Mesenchymal stem cell (in vitro differentiated cells and primary cell): ENCODE measurements at regions not wholly inside any gene's neighbourhood (a gene's known extent, or its start where the extent isn't known, plus 50 kb on each side); places are given as distances from the start of the nearest gene placed in this dataset.

Experiments used
- DNase-seq: peaks from one replicate; pipeline ENCODE4 v3.0.0-alpha.2; 2013
- H2AFZ ChIP-seq: one replicate; pipeline ENCODE4 v1.6.1; 2013; ENCODE audit warnings: low read depth, mild to moderate bottlenecking, control low read depth, inconsistent platforms, low read length, moderate library complexity
- H2AK5ac ChIP-seq: 2 replicates; pipeline ENCODE4 v1.6.1; 2013; ENCODE audit warnings: low read length, moderate library complexity, mild to moderate bottlenecking, inconsistent platforms; ENCODE audit not compliant: severe bottlenecking
- H2BK120ac ChIP-seq: one replicate; pipeline ENCODE4 v1.6.1; 2013; ENCODE audit warnings: low read depth, mild to moderate bottlenecking, inconsistent platforms, low read length, moderate library complexity
- H2BK12ac ChIP-seq, 2 experiments: one replicate each; pipeline ENCODE4 v1.6.1; 2013; ENCODE audit warnings: inconsistent platforms in 2 of 2, low read length in 2 of 2, mild to moderate bottlenecking in 2 of 2, moderate library complexity in 2 of 2, control low read depth in 1 of 2
- H2BK15ac ChIP-seq: one replicate; pipeline ENCODE4 v1.6.1; 2013; ENCODE audit warnings: mild to moderate bottlenecking, low read depth, inconsistent platforms; ENCODE audit not compliant: poor library complexity, severe bottlenecking
- H2BK5ac ChIP-seq: 2 replicates; pipeline ENCODE4 v1.6.1; 2013; ENCODE audit warnings: low read depth, mild to moderate bottlenecking, low read length, control low read depth, inconsistent platforms; ENCODE audit not compliant: poor library complexity, severe bottlenecking
- H3K14ac ChIP-seq, 2 experiments: one replicate each; pipeline ENCODE4 v1.6.1; 2013; ENCODE audit warnings: inconsistent platforms in 2 of 2, low read length in 2 of 2, control low read depth in 1 of 2, mild to moderate bottlenecking in 1 of 2, moderate library complexity in 1 of 2
- H3K18ac ChIP-seq, 2 experiments: one replicate each; pipeline ENCODE4 v1.6.1; 2013; ENCODE audit warnings: inconsistent platforms in 2 of 2, low read length in 2 of 2, control low read depth in 1 of 2, low read depth in 1 of 2, mild to moderate bottlenecking in 1 of 2
- H3K23ac ChIP-seq, 2 experiments: one replicate each; pipeline ENCODE4 v1.6.1; 2013; ENCODE audit warnings: inconsistent platforms in 2 of 2, low read length in 2 of 2, mild to moderate bottlenecking in 2 of 2, moderate library complexity in 2 of 2, control low read depth in 1 of 2
- H3K27ac ChIP-seq: 2 replicates; pipeline ENCODE4 v1.5.1; 2013; ENCODE audit warnings: mild to moderate bottlenecking, moderate library complexity, low read length, control low read depth, inconsistent platforms; ENCODE audit not compliant: poor library complexity, severe bottlenecking
- H3K27me3 ChIP-seq, 2 experiments: 2 replicates each; pipeline versions ENCODE4 v1.6.1 to v1.7.0; 2013; ENCODE audit warnings: low read length in 2 of 2, mild to moderate bottlenecking in 2 of 2, moderate library complexity in 2 of 2, control low read depth in 1 of 2, inconsistent platforms in 1 of 2; ENCODE audit not compliant: control insufficient read depth in 1 of 2, insufficient read depth in 1 of 2
- H3K36me3 ChIP-seq, 2 experiments: 2 replicates each; pipeline versions ENCODE4 v1.6.1 to v1.7.0; 2013; ENCODE audit warnings: low read length in 2 of 2, control low read depth in 1 of 2, inconsistent platforms in 1 of 2, low read depth in 1 of 2, mild to moderate bottlenecking in 1 of 2; ENCODE audit not compliant: insufficient read depth in 2 of 2, control insufficient read depth in 1 of 2
- H3K4ac ChIP-seq, 2 experiments: one replicate each; pipeline ENCODE4 v1.6.1; 2013; ENCODE audit warnings: inconsistent platforms in 2 of 2, low read length in 2 of 2, mild to moderate bottlenecking in 2 of 2, moderate library complexity in 2 of 2, control low read depth in 1 of 2, low read depth in 1 of 2
- H3K4me1 ChIP-seq: 2 replicates; pipeline ENCODE4 v1.6.1; 2013; ENCODE audit warnings: low read depth, low read length, control low read depth; ENCODE audit not compliant: control insufficient read depth, insufficient read depth
- H3K4me2 ChIP-seq: 2 replicates; pipeline ENCODE4 v1.6.1; 2013; ENCODE audit warnings: low read length, mild to moderate bottlenecking, inconsistent platforms; ENCODE audit not compliant: poor library complexity, severe bottlenecking
- H3K4me3 ChIP-seq, 2 experiments: 2 replicates each; pipeline versions ENCODE4 v1.5.1 to v1.7.0; 2013; ENCODE audit warnings: low read length in 2 of 2, mild to moderate bottlenecking in 2 of 2, control low read depth in 1 of 2, low read depth in 1 of 2; ENCODE audit not compliant: insufficient read depth in 1 of 2
- H3K79me1 ChIP-seq: replicated peaks from 2 replicates; pipeline ENCODE4 v1.6.1; 2013; ENCODE audit warnings: mild to moderate bottlenecking, control low read depth, low read length, inconsistent platforms; ENCODE audit not compliant: poor library complexity, severe bottlenecking
- H3K9ac ChIP-seq: 2 replicates; pipeline ENCODE4 v1.7.0; 2013; ENCODE audit warnings: mild to moderate bottlenecking, low read length, moderate library complexity
- H3K9me3 ChIP-seq: 2 replicates; pipeline ENCODE4 v1.7.0; 2013; ENCODE audit warnings: mild to moderate bottlenecking, low read length; ENCODE audit not compliant: control insufficient read depth
- H4K8ac ChIP-seq: one replicate; pipeline ENCODE4 v1.6.1; 2013; ENCODE audit warnings: inconsistent platforms, mild to moderate bottlenecking, low read length, moderate library complexity
- H4K91ac ChIP-seq: one replicate; pipeline ENCODE4 v1.6.1; 2013; ENCODE audit warnings: mild to moderate bottlenecking, low read length, inconsistent platforms
- WGBS: methylation state at CpG from one replicate; pipeline ENCODE4 v1.1.7; 2013; ENCODE audit warnings: mixed read lengths; 5-methylcytosine and 5-hydroxymethylcytosine counted together

DNA sequence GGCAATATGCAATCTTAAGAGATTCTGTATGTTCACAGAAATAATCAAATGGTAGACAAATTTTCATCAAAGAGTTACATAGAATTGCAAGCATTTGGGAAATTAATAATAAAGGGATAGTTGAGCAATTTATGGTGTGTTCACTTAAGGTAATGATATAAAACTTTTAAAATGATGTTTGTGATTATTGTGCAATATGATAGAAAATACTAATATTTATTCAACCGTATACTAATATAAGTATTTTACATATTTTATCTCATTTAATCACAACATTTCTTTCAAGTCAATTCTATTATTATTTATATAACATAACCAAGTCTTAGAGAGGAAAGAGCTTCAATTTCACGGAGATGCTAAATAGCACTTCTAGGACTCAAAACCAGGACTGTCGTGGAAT is 716.8 kb upstream of the MIR17HG start:
- H3K23ac ChIP-seq: no peak overlapping the region
- H2BK120ac ChIP-seq: no peak overlapping the region
- no peak overlapping the region for H2BK5ac ChIP-seq
- H3K9me3 ChIP-seq: no peaks in the 10 kb centered on the region
- no peak overlapping the region for H4K8ac ChIP-seq
- no peak overlapping the region for H2BK15ac ChIP-seq
- no peak overlapping the region for H4K91ac ChIP-seq
- H3K27me3 ChIP-seq: no peaks in the 10 kb centered on the region
- WGBS: 100% methylated on average over 2 of the region's 3 CpGs
- DNase-seq: no peak
- no peak overlapping the region for H3K4ac ChIP-seq
- no peaks in the 10 kb centered on the region for H3K4me1 ChIP-seq
- H2BK12ac ChIP-seq: no peak overlapping the region
- H2AK5ac ChIP-seq: no peak overlapping the region
- no peaks in the 10 kb centered on the region for H3K79me1 ChIP-seq
- H3K18ac ChIP-seq: no peak overlapping the region
- no peak overlapping the region for H3K27ac ChIP-seq
- H3K4me2 ChIP-seq: no peak overlapping the region
- no peak overlapping the region for H2AFZ ChIP-seq
- no peak overlapping the region for H3K9ac ChIP-seq
- no peaks in the 10 kb centered on the region for H3K36me3 ChIP-seq
- no peak overlapping the region for H3K14ac ChIP-seq
- no peak overlapping the region for H3K4me3 ChIP-seq

DNA sequence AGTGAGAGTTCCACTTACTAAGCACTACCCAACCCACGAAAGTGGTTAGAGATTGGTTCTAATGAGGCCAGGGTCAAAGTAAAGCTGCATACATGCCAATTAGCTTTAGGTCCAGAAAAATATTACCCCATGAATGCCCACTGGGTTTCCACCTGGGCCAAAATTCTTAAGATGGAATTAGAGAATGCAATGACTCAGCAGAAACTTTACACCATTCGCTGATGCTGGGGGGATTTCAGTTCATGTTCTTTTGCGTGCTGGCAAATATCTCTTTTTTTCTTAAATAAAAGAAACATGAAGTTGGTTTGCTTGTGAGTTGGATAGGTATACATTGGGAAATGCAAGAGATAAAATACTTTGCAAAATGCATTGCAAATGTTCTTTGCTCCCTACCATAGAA is 715.3 kb upstream of the MIR17HG start:
- Histone ChIP-seq H3K4ac (no peak overlapping the region), H3K27ac (no peak overlapping the region), H3K4me2 (no peak overlapping the region), H4K8ac (no peak overlapping the region), H3K36me3 (no peaks in the 10 kb centered on the region), H3K9me3 (no peaks in the 10 kb centered on the region), H2AK5ac (no peak overlapping the region), H2AFZ (no peak overlapping the region), H3K27me3 (no peaks in the 10 kb centered on the region), H3K4me3 (no peak overlapping the region), H3K18ac (no peak overlapping the region), H3K4me1 (no peaks in the 10 kb centered on the region), H3K23ac (no peak overlapping the region), H4K91ac (no peak overlapping the region), H2BK120ac (no peak overlapping the region), H3K79me1 (no peaks in the 10 kb centered on the region), H3K9ac (no peak overlapping the region), H2BK5ac (no peak overlapping the region), H2BK12ac (no peak overlapping the region), H2BK15ac (no peak overlapping the region), H3K14ac (no peak overlapping the region)
- no peak for DNase-seq
- 96% methylated on average over 3 of the region's 3 CpGs for WGBS

GRCh38 chr13:90633849-90634248 is 713.6 kb upstream of the MIR17HG start:
- H3K23ac ChIP-seq: no peak overlapping the region
- H3K36me3 ChIP-seq: no peaks in the 10 kb centered on the region
- H4K91ac ChIP-seq: no peak overlapping the region
- no peak overlapping the region for H2BK12ac ChIP-seq
- no peaks in the 10 kb centered on the region for H3K79me1 ChIP-seq
- DNase-seq: no peak
- H2BK15ac ChIP-seq: no peak overlapping the region
- no peaks in the 10 kb centered on the region for H3K27me3 ChIP-seq
- no peak overlapping the region for H3K18ac ChIP-seq
- no peak overlapping the region for H3K4me3 ChIP-seq
- H2AFZ ChIP-seq: no peak overlapping the region
- no peak overlapping the region for H3K14ac ChIP-seq
- no peaks in the 10 kb centered on the region for H3K4me1 ChIP-seq
- no peak overlapping the region for H3K27ac ChIP-seq
- H2BK120ac ChIP-seq: no peak overlapping the region
- H3K4ac ChIP-seq: no peak overlapping the region
- H2AK5ac ChIP-seq: no peak overlapping the region
- H3K9me3 ChIP-seq: no peaks in the 10 kb centered on the region
- H4K8ac ChIP-seq: no peak overlapping the region
- no peak overlapping the region for H3K4me2 ChIP-seq
- no peak overlapping the region for H3K9ac ChIP-seq
- H2BK5ac ChIP-seq: no peak overlapping the region

DNA sequence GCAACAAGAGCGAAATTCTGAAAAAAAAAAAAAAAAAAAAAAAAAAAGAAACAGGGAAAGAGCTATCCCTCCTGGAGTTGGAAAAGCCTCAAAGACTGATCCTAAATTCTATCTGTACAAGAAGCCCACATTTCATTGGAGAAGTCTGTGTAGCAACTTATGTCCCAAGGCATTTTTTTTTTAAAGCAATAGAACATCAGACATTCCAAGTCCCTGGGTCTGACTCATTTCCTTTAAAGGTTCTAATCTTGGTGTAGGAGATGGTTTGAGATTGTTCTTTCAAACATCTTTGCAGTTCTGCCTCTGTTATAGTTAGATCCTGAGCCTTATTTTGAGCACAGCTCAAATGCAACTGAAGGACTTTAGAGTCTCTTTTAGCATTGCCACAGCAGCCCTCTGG is 706.5 kb upstream of the MIR17HG start:
- Histone ChIP-seq H4K91ac (no peak overlapping the region), H2BK15ac (no peak overlapping the region), H4K8ac (no peak overlapping the region), H2AFZ (no peak overlapping the region), H3K14ac (no peak overlapping the region), H2BK12ac (no peak overlapping the region), H3K4me3 (no peak overlapping the region), H3K4me1 (no peaks in the 10 kb centered on the region), H3K9ac (no peak overlapping the region), H3K23ac (no peak overlapping the region), H3K18ac (no peak overlapping the region), H3K79me1 (no peaks in the 10 kb centered on the region), H3K27me3 (no peaks in the 10 kb centered on the region), H2BK120ac (no peak overlapping the region), H3K27ac (no peak overlapping the region), H2BK5ac (no peak overlapping the region), H2AK5ac (no peak overlapping the region), H3K9me3 (no peaks in the 10 kb centered on the region), H3K4ac (no peak overlapping the region), H3K36me3 (no peaks in the 10 kb centered on the region), H3K4me2 (no peak overlapping the region)
- no CpG with 5 or more reads among the region's 1 CpG for WGBS
- DNase-seq: peak; percentile 67
